ENCODE measurements at regions not wholly inside any gene's neighbourhood (a gene's known extent, or its start where the extent isn't known, plus 50 kb on each side); places are given as distances from the start of the nearest gene placed in this dataset.

GRCh38 chr3:72111265-72112205, 326.6 kb upstream of the PROK2 start:
- peaks cover 10% of the 10 kb centered on the region for H3K27me3 Mint-ChIP-seq (ENCODE audit: low read depth)
- H3K36me3 Mint-ChIP-seq: no peaks in the 10 kb centered on the region
- H3K27ac Mint-ChIP-seq: no peak overlapping the region
- H3K4me1 Mint-ChIP-seq: no peaks in the 10 kb centered on the region
- no peak overlapping the region for H3K4me3 Mint-ChIP-seq
- H3K9me3 Mint-ChIP-seq: no peaks in the 10 kb centered on the region
- DNase-seq (ENCODE audit: low spot score in 2 of 2, unreplicated experiment in 2 of 2): no peak
- TF ChIP-seq CTCF (IDR thresholded peaks at IDR 0.05; ENCODE audit: unreplicated experiment): no peak

- H3K9me3 Mint-ChIP-seq: no peaks in the 10 kb centered on the region
- DNase-seq (ENCODE audit: low spot score in 2 of 2, unreplicated experiment in 2 of 2): no peak
- no peaks in the 10 kb centered on the region for H3K4me1 Mint-ChIP-seq
- H3K27ac Mint-ChIP-seq: no peak overlapping the region
- peaks cover 24% of the 10 kb centered on the region for H3K27me3 Mint-ChIP-seq (ENCODE audit: low read depth)
- H3K36me3 Mint-ChIP-seq: no peaks in the 10 kb centered on the region
- no peak overlapping the region for H3K4me3 Mint-ChIP-seq
- TF ChIP-seq CTCF (IDR thresholded peaks at IDR 0.05; ENCODE audit: unreplicated experiment): no peak
Measured at GRCh38 chr3:72109327-72110259, 324.6 kb upstream of the PROK2 start.

GRCh38 chr3:72105306-72105705, 320.4 kb upstream of the PROK2 start:
- no peak for TF ChIP-seq CTCF (IDR thresholded peaks at IDR 0.05; ENCODE audit: unreplicated experiment)
- H3K27ac Mint-ChIP-seq: no peak overlapping the region
- no peak for DNase-seq (ENCODE audit: low spot score in 2 of 2, unreplicated experiment in 2 of 2)
- peaks cover 44% of the 10 kb centered on the region for H3K27me3 Mint-ChIP-seq (ENCODE audit: low read depth)
- H3K9me3 Mint-ChIP-seq: no peaks in the 10 kb centered on the region
- H3K4me3 Mint-ChIP-seq: no peak overlapping the region
- peaks cover 12% of the 10 kb centered on the region for H3K4me1 Mint-ChIP-seq
- no peaks in the 10 kb centered on the region for H3K36me3 Mint-ChIP-seq

GRCh38 chr3:72102112-72102616, 317.2 kb upstream of the PROK2 start:
- TF ChIP-seq CTCF (IDR thresholded peaks at IDR 0.05; ENCODE audit: unreplicated experiment): no peak
- H3K27ac Mint-ChIP-seq: no peak overlapping the region
- no peak overlapping the region for H3K4me3 Mint-ChIP-seq
- H3K36me3 Mint-ChIP-seq: no peaks in the 10 kb centered on the region
- H3K9me3 Mint-ChIP-seq: no peaks in the 10 kb centered on the region
- no peak for DNase-seq (ENCODE audit: low spot score in 2 of 2, unreplicated experiment in 2 of 2)
- H3K4me1 Mint-ChIP-seq: peaks cover 19% of the 10 kb centered on the region
- H3K27me3 Mint-ChIP-seq (ENCODE audit: low read depth): peaks cover 72% of the 10 kb centered on the region

DNA sequence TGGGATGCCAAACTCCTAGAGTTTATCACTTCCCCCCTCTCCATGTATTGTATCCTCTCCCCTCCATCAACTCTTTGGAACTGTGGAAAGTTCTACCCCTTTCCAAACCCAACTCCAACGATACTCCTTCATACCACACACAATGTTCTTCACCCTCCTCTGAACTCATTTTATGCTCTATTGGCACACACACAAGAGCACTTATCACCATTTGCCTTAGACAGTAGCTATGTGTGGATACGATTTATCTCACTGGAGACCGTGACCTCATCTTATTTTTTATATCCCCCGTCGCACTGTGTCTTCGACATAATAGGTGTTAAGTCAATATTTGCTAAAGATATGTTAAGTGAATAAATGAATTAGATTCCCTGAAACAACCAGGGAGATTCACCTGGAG, 316.5 kb upstream of the PROK2 start:
- Mint-ChIP-seq H3K4me3 (no peak overlapping the region), H3K9me3 (no peaks in the 10 kb centered on the region), H3K36me3 (no peaks in the 10 kb centered on the region), H3K4me1 (peaks cover 19% of the 10 kb centered on the region), H3K27me3 (ENCODE audit: low read depth) (peaks cover 77% of the 10 kb centered on the region), H3K27ac (no peak overlapping the region)
- TF ChIP-seq CTCF (IDR thresholded peaks at IDR 0.05; ENCODE audit: unreplicated experiment): no peak
- no peak for DNase-seq (ENCODE audit: low spot score in 2 of 2, unreplicated experiment in 2 of 2)
